Fibroblast of pulmonary artery (primary cell): ENCODE measurements at regions not wholly inside any gene's neighbourhood (a gene's known extent, or its start where the extent isn't known, plus 50 kb on each side); places are given as distances from the start of the nearest gene placed in this dataset.

Source experiments
- DNase-seq: peaks from one replicate; pipeline ENCODE4 v3.0.0-alpha.2; 2010; ENCODE audit warnings: low read depth
- H3K4me3 ChIP-seq: replicated peaks from 2 replicates; pipeline ENCODE4 v1.5.1; 2011; ENCODE audit warnings: low read depth, mild to moderate bottlenecking, control low read depth, low read length, moderate library complexity
- TF ChIP-seq, protein P1 (sequence below): IDR thresholded peaks from 2 replicates; pipeline ENCODE4 v1.5.1; 2011; ENCODE audit warnings: mild to moderate bottlenecking, control low read depth, low read length, inconsistent platforms; ENCODE audit errors: missing control alignments

- TF ChIP-seq, protein P1, sequence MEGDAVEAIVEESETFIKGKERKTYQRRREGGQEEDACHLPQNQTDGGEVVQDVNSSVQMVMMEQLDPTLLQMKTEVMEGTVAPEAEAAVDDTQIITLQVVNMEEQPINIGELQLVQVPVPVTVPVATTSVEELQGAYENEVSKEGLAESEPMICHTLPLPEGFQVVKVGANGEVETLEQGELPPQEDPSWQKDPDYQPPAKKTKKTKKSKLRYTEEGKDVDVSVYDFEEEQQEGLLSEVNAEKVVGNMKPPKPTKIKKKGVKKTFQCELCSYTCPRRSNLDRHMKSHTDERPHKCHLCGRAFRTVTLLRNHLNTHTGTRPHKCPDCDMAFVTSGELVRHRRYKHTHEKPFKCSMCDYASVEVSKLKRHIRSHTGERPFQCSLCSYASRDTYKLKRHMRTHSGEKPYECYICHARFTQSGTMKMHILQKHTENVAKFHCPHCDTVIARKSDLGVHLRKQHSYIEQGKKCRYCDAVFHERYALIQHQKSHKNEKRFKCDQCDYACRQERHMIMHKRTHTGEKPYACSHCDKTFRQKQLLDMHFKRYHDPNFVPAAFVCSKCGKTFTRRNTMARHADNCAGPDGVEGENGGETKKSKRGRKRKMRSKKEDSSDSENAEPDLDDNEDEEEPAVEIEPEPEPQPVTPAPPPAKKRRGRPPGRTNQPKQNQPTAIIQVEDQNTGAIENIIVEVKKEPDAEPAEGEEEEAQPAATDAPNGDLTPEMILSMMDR: no peak
- DNase-seq: no peak
- H3K4me3 ChIP-seq: no peak overlapping the region
Measured at GRCh38 chr18:68150961-68151360, 563.9 kb downstream of the TMX3 start.

DNA sequence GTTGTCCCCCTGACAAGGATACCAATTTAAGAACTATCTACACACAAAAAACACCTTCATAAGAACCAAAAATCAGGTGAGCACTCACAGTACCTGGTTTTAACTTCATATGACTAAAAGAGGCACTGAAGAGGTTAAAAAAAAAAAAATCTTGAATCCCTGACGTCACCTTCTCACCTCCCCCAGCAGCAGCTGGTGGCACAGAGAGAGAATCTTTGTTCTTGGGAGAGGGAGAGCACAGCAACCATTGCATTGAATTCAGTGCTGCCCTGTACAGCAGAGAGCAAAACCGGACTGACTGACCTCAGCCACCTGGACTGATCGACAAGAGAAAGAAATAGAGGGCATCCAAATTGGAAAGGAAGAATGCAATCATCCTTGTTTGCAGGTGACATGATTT, 566.0 kb downstream of the TMX3 start:
- H3K4me3 ChIP-seq: no peak overlapping the region
- DNase-seq: no peak
- TF ChIP-seq, protein P1: no peak

DNA sequence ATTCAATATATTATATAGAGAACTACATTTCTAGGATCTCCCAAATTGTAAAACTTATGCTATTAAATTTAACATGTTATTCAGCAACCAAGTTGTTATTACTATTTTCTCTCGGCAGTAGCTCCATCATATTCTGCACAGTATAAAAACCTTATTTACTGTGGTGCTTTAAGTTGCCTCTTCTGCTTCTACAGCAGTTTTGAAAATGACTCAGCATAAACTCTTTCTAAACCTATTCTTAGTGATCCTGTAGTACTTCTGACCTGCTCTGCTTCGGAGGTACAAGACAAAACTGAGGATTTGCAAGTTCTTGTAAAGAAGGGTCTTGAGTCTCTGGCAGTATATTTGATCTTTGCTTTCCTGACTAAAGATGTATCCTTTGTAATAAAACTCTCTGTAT, 567.2 kb downstream of the TMX3 start:
- TF ChIP-seq, protein P1: no peak
- H3K4me3 ChIP-seq: no peak overlapping the region
- DNase-seq: peak; percentile 16

DNA sequence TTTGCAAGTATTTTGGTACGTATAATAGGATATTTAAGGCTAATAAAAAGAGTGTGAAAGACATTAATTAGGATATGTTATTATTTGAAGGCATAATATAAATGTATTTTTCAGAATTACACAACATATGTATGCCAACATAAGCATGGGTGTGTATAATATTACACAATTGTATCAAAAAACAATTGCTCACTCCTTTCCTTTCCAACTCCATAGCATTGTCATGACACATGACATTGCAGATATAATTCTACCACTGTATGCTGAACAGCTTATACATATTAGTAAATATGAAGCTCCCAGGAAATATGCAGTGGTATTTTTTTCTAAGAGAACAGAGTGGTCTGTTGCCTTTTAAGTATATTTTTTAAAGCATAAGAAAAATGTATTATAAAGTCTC, 593.1 kb downstream of the TMX3 start:
- H3K4me3 ChIP-seq: no peak overlapping the region
- TF ChIP-seq, protein P1: no peak
- DNase-seq: peak; percentile 72

GRCh38 chr18:68121308-68121707, 593.6 kb downstream of the TMX3 start:
- TF ChIP-seq, protein P1: no peak
- H3K4me3 ChIP-seq: no peak overlapping the region
- no peak for DNase-seq

DNA sequence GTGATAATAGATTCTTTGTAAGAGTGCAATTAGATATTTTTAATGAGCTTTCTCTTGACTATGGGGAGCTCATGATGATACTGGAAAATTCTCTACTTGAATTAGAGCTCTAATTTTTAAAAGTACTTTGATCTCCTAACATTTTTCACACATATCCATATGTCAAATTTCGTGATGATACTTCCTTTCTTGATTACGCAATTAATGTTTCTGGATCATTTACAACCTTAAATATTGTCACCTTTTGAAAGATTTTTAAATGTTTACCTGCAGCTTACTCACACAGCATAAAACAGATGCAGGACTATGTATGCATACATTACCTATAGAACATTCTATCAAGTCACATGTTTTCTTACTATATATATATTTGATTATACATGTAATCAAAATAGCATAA, 598.5 kb upstream of the DSEL start:
- H3K4me3 ChIP-seq: no peak overlapping the region
- TF ChIP-seq, protein P1: no peak
- DNase-seq: no peak

- peak; percentile 3 for DNase-seq
- H3K4me3 ChIP-seq: no peak overlapping the region
- TF ChIP-seq, protein P1: no peak
Measured at GRCh38 chr18:68104036-68104435, 587.5 kb upstream of the DSEL start.
